Activated CD4-positive, CD25-positive, alpha-beta regulatory T cell treated with anti-CD3 and anti-CD28 coated beads, Interleukin-2, amount 50 U/mL, for 24 hours (primary cell): ENCODE measurements at regions not wholly inside any gene's neighbourhood (a gene's known extent, or its start where the extent isn't known, plus 50 kb on each side); places are given as distances from the start of the nearest gene placed in this dataset.

Source experiments
- ATAC-seq, 2 donors: fragments of 150-1000 bp; cut with Tn5 transposase; one replicate each; pipeline ENCODE4 v1.10.0; 2021; ENCODE audit warnings: mild to moderate bottlenecking in 1 of 2, moderate library complexity in 1 of 2

- ATAC-seq: no peak
These were observed 222.2 kb downstream of the MYCN start for GRCh38 chr2:16162491-16163040.

DNA sequence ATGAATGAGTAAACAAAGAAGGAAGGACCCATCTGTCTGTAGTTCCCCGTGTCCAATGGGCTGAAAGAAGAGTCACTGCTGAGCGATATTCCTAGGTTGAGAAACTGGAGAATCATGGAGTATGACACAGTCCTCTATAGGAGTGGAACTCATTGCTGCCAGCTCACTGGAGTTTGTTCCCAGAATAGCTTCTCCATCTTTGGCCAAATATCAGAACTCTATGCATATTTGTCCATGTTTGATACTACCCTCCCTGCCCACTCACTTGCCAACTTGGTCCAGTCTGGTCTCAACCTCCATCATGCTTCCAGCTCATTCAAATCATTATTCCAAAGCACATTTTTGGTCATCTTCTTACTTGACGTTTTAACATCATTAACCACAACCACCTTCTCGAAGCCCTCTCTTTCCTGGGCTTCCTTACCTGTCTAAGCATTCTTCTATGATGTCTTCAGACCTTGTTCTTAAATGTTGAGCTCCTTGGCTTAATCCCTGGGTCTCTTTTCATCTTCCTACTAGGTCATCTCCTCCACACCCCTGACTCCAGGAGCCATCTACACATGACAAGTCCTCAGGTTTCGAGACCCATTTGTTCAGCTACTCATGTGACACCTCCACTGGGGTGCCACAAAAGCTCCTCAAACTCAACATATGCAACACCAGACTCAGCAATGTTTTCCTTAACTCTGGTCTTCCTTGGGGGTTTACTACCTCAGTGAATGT, 221.6 kb downstream of the MYCN start:
- ATAC-seq: no peak

DNA sequence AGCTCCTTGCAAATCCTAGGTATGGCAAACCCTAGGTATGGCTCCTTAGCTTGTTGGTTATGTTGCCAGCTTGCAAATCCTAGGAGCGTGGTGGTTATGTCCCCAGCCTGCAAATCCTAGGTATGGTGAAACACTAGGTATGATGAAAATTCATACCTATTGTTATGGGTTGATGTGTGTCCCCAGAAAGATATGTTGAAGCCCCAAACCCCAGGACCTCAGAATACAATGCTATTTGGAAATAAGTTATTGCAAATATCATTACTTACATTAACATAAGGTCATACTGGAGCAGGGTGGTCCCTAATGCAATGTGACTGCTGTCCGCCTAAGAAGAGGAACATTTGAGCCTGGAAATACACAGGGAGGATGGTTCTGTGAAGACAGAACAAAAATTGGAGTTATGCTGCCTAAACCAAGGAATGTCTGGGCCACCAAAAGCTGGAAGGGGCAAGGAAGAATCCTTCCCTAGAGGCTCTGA, 220.8 kb downstream of the MYCN start:
- ATAC-seq: no peak

DNA sequence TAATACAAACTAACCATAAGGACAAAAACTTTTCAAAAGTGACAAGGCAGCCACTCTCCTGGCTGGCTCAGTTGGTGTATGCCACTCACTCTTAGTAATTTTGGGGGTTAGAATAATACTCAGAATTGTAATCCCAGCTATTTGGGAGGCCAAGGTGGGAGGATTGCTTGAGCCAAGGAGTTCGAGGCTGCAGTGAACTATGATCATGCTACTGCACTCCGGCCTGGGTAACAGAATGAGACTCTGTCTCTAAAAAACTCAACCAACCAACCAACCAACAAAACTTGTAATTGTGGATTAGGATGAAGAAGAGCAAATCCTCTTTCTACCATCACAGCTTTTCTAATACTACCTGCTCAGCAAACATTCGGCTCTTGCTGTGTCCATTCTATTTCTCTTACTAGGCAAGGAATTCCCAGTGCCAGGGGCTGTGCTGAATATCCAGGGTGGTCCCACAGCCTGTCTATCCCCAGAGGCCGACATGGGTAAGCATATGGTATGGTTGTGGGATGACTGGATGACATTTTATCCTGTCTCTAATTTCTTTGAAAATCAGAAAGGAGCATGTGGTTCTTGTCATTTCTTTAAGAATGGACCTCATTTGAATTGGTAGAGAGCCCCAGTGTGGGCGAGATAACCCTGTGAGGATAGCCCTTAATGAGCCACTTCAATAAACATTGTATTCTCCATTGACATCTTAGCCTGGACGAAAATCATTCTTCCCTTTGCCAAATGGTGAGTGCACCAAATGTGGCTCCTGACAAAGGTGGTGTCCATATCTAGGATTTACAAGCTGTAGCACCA, 220.1 kb downstream of the MYCN start:
- ATAC-seq: no peak

GRCh38 chr2:16156411-16156810, 216.1 kb downstream of the MYCN start:
- ATAC-seq: no peak

DNA sequence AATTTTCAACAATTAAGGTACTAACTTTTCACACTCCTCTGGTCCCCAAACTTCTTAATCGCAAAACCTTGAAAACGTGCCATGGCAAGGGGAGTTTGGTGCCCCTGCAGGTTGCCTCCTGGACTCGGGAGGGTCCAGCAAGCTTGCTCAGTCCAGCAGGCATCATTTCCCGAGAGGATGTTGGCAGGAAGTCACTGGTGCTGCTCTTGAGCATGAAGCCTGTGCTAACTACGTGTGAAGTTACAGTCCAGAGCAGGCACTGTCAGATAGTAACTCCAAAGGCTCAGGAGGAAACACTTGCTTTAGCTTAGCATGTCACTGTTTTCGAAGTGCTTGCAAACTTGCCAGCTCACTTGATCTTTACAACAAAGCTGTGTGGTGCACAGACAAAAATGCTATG, 215.4 kb downstream of the MYCN start:
- no peak for ATAC-seq

DNA sequence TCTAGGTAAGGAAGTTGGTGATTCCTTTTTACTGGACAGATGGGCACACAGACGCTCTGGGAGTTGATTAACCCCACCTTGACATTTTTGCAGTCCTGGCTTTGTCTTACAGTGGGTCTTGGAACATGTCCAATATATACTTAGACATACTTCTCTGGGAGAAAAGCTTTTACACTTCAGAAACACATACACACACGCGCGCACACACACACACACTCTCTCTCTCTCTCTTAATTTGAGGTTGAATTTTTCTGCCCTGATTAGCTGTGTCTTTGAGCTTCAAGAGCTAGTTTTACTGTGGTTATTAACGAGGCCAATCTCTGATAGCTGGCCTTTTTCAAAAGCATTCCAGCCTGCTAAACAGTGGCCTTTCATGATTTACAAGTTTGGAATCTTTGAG, 215.0 kb downstream of the MYCN start:
- ATAC-seq: no peak

GRCh38 chr2:16154501-16155280, 214.3 kb downstream of the MYCN start:
- ATAC-seq: no peak

DNA sequence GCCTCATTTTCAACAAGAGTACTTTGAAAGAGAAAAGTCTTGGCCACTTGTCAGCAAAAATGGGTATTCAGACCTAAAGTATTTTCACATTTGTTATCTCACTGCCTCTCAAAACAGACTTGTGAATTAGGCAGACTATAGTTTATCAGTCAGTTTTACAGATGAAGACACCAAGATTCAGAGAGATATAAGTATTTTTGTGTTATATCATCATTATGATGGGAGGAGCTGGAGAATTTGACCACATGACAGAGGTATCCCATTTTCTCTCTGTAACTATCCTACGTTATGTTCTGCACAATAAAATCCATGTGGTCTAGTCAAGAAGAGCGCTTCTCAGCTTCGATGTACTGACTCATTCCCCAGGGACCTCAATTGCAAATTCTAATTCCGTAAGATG, 213.7 kb downstream of the MYCN start:
- ATAC-seq: no peak

DNA sequence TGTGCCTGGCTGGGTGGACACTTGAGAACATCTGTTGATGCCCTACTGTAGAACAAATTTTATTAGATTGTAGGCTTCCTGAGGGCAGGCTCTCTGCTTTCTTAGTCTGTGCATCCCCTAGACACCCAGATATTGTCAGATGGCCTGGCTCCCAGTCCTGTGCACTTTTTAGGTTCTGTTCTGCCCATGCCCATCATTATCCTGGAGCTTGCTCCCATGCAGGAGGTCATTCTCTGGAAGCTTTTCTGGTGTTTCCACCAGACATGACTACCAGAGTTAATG, 213.3 kb downstream of the MYCN start:
- no peak for ATAC-seq

DNA sequence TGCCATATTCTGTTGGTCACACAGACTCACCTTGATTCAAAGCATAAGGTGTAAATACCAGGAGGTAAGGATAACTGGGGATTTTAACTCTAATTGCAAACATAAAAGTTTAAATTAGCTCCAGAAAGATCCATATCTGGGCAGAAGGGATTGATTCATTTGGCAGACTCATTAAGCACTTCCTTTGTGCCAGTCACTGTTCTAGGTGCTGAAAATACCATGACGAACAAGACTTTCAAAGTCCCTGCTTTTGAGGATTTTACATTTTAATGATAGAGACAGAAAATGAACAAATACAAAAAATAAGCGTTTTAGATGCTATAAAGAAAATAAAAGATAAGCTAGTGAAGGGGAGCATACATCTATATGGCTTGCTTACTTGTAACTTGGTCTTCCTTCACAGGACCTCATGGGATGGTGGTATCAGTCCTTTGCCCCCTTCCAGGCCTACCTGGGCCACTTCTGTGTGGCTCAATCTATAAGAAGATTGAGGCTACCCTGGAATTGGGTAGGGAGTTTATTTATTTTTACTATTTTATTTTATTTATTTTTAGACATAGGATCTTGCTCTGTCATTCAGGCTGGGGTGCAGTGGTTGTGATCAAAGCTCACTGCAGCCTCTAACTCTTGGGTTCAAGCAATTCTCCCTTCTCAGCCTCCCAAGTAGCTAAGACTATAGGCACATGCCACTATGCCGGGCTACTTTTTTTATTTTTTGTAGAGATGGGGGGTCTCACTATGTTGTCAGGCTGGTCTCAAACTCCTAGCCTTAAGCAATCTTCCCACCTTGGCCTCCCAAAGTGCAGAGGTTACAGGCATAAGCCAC, 212.8 kb downstream of the MYCN start:
- no peak for ATAC-seq

DNA sequence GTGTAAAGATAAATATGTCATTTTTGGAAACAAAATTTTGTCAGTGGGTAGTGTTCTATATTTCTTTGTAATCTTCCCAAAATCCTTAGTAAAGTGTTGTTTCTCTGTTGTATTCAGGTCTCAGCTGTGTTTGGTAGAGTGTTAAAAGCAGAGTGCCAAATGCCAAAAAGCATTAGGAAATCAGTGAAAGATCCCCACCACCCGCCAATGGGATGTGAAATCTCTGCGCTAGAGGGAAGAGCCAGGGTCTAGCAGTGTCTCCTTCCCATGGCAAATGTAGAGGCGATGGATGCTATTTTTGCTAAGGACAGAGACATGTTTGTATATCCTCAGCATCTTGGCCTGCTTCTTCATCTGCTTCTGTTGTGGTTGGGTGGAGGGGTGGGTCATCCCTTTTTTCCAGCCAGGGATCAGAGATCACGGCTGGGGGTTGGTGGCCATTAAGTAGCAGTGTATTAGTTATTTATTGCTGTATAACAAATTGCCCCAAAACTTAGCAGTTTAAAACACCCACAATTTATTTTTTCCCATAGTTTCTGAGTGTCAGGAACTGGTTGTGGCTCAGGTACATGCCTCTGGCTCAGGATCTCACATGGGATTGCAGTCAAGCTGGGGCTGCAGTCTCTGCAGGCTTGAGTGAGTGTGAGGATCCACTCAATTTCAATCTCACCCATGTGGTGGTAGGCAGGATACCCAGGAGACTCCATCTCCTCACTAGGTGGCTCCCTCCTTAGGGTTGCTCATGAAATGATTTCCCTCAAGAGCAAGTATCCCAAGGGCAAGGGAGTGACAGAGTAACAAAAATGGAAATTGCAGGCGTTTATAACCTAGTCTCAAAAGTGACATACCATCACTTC, 211.9 kb downstream of the MYCN start:
- no peak for ATAC-seq

- ATAC-seq: no peak
These were observed 211.3 kb downstream of the MYCN start for GRCh38 chr2:16151651-16152050.

- no peak for ATAC-seq
These were observed 210.9 kb downstream of the MYCN start for GRCh38 chr2:16151281-16151570.

GRCh38 chr2:16150456-16151280, 210.3 kb downstream of the MYCN start:
- ATAC-seq: no peak

DNA sequence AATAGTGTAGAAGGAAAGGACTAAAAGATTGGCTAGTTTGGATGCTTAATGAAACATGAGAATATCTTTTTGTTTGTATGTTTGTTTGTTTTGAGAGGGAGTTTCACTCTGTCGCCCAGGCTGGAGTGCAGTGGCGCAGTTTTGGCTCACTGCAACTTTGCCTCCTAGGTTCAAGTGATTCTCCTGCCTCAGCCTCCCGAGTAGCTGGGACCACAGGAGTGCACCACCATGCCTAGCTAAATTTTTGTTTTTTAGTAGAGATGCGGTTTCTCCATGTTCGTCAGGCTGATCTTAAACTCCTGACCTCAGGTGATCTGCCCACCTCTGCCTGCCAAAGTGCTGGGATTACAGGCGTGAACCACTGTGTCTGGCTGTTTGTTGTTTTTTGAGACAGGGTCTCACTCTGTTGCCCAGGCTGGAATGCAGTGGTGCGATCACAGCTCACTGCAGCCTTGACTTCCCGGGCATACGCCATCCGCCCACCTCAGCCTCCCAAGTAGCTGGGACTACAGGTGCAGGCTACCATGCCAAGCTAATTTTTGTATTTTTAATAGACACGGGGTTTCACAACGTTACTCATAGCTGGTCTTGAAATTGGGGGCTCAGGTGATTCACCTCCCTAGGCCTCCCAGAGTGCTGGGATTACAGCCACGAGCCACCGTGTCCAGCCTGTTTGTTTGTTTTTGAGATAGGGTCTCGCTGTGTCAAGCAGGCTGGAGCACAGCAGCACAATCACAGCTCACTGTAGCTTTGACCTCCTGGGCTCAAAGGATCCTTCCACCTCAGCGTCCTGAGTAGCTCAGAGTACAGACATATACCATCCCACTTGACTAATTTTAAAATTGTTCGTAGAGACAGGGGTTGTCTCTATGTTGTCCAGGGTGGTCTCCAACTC, 209.2 kb downstream of the MYCN start:
- ATAC-seq: no peak

GRCh38 chr2:16148632-16149348, 208.4 kb downstream of the MYCN start:
- no peak for ATAC-seq

GRCh38 chr2:16142383-16143361, 202.3 kb downstream of the MYCN start:
- peak in 1 of 2 donors; percentile 6 for ATAC-seq
